GM12865 (cell line): ENCODE measurements at regions not wholly inside any gene's neighbourhood (a gene's known extent, or its start where the extent isn't known, plus 50 kb on each side); places are given as distances from the start of the nearest gene placed in this dataset.

Experiments used
- DNase-seq: peaks from one replicate; pipeline ENCODE4 v3.0.0; 2010; ENCODE audit warnings: low read depth
- H3K4me3 ChIP-seq: 2 replicates; pipeline ENCODE4 v1.5.1; 2011; ENCODE audit warnings: mild to moderate bottlenecking, low read depth, low read length, control low read depth
- TF ChIP-seq, protein P1 (sequence below): IDR thresholded peaks from 2 replicates; pipeline ENCODE4 v1.5.1; 2011; ENCODE audit warnings: low read length, control low read depth, low read depth, inconsistent platforms; ENCODE audit not compliant: insufficient read depth; ENCODE audit errors: missing control alignments

DNA sequence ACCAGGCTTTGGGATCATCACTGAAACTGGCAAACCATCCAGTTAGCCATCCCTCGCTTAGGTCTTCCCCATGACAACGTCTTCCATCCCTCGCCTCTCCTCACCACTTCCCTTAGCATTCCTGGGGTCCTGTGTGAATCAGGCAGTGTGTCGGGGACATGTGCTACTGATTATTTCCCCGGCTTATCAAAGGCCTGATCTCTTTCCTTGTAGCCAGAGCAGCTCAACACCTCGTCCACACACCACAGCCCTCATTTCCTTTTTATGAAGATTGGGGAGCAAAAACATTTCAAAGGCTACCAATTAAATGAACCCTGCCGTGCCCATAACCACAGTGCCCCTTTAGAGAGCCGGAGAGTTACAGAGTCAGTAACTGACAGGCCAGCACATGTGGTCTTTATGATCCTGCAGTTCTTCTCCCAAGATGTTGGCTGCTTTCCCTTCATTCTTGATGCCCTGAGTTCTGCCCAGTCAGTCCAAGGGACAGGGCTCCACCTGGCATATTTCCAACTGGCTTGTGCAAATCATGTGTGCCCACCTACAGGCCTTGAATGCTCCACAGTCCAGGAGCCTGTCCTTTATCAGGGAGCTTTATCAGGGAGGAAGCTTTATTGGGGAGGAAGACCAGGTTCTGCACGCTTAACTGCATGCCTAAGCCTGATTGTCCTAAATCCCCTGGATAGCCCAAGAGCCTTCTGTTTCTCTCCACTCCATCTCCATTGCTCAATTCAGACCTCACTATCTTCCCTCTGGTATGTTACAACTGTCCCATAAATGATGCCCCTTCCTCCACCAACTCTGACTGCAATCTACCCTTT is 343.1 kb downstream of the CYRIA start:
- H3K4me3 ChIP-seq = no peak overlapping the region
- no peak for DNase-seq
- TF ChIP-seq, protein P1, sequence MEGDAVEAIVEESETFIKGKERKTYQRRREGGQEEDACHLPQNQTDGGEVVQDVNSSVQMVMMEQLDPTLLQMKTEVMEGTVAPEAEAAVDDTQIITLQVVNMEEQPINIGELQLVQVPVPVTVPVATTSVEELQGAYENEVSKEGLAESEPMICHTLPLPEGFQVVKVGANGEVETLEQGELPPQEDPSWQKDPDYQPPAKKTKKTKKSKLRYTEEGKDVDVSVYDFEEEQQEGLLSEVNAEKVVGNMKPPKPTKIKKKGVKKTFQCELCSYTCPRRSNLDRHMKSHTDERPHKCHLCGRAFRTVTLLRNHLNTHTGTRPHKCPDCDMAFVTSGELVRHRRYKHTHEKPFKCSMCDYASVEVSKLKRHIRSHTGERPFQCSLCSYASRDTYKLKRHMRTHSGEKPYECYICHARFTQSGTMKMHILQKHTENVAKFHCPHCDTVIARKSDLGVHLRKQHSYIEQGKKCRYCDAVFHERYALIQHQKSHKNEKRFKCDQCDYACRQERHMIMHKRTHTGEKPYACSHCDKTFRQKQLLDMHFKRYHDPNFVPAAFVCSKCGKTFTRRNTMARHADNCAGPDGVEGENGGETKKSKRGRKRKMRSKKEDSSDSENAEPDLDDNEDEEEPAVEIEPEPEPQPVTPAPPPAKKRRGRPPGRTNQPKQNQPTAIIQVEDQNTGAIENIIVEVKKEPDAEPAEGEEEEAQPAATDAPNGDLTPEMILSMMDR = no peak

DNA sequence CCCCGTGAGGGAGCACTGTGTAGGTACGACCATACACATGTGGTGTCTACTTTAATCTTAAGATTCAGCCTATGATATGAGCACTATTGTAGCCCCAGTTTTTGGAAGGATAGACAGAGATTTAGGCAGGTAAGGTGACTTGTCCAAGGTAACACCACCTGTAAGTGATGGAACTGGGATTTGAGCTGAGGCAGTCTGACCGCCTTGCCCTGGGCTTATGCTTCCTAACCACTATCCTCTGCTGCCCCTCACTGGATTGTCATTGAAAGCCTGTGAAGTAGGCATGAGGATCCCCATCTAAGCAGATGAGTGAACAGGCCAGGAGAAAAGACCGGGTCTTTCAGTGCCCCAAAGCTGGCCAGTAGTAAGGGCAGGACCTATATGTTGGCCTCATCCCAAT is 343.8 kb downstream of the CYRIA start:
- no peak for DNase-seq
- TF ChIP-seq, protein P1 = no peak
- H3K4me3 ChIP-seq = no peak overlapping the region

DNA sequence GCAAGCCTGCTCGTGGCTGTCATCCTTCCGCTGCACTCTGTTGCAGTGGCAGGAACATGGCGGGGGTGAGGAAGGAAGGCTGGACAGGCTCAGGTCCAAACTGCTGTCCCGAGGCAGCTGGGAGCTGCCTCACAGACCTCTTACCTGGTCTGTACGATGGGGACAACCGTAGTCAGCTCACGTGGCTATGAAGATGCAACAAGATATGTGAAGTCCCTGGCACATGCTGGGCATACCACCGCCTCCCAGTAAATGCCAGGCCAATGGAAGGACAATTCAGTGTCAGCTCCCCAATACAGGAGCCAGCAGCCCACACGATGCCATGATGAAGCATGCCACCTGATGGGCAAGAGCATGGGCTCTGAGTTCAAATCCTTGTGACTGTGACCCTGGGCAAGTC is 344.4 kb downstream of the CYRIA start:
- H3K4me3 ChIP-seq = no peak overlapping the region
- no peak for DNase-seq
- TF ChIP-seq, protein P1 = no peak

DNA sequence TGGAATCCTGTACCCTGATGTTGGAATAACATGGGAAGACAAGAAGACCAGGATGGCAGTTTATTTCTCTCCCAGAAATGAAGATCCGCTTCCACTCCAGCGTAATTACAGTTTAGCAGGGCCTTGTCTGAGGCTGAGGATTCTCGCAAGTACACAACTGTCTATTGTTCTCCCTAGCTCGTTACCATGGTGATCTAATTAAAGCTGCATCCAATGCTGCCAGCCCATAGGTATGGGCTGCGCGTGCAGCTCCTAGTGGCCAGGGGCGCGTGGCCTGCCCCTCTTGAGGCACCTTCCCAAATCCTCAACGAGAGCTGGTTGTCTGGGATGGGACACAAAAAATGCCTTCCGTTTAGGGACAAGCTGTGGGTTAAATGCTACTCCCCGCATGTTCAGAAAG is 344.9 kb downstream of the CYRIA start:
- no peak overlapping the region for H3K4me3 ChIP-seq
- DNase-seq = no peak
- TF ChIP-seq, protein P1 = no peak

DNA sequence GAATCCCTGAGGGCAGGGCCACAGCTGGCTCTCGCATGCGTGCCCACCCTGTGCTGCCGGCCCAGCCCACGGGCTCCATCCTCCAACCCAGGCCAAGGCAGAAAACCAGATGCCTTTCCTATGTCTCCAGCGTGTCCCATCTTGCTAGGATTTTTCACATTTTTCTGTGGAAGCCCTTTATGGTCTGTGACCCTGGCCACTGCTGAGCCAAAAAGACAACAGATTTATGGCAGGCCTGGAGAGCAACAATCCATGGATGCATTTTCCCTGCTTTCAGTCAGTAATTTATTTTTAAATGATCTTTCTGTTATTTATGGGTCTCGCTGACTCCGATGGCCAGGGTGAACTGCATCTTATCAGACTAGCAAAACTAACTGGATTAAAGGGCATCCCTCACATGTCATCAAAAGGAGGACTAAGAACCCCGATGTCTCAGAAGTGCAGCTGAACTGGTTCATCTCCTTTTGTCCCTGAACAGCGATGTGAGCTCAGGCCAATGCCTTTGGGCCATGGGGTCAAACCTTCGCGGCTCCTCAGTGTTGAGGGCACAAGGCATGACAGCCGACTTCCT is 346.0 kb downstream of the CYRIA start:
- TF ChIP-seq, protein P1 = no peak
- no peak for DNase-seq
- no peak overlapping the region for H3K4me3 ChIP-seq

DNA sequence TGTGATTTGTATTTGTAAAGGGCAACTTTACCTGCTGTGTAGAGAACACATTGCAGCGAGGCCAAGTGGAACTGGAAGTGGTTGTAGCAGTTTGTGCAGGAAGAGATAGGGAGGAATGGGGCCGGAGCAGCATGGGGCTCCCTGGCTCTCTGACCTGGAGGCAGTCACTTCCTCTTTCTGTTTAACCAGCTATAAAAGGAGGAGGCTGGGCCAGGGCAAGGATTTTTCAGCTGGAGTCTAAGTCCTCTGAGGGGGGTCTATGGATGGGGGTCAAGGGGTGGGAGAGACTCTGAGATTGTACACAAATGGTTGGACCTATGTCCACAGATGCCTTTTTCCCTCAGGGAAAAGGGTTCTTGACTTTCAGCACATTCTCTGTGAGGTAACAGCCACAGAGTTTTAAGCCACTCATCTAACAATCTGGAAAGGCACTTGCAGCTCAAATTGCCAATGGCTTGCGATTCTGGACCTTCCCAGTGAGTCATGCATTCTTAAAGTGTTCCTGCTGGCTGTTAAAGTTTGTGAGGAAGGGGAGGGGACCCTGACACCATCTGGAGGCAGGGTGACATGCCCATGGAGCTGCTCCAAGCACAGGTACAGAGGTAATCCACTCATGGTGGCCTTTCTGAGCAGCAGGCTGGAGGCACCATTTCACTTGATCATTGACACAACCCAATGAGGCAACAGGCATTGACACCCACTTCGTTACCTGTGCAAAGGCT is 347.0 kb downstream of the CYRIA start:
- no peak for DNase-seq
- TF ChIP-seq, protein P1 = no peak

More for the DNA sequence above, 347.0 kb downstream of the CYRIA start:
- no peak overlapping the region for H3K4me3 ChIP-seq
